GM18507 (cell line): ENCODE measurements at regions not wholly inside any gene's neighbourhood (a gene's known extent, or its start where the extent isn't known, plus 50 kb on each side); places are given as distances from the start of the nearest gene placed in this dataset.
"Not testable (repeated sequence)": the region's sequence is repeated elsewhere in the genome, so short reads cannot be mapped to it uniquely, and the experiment has no call there.

Experiments used
- DNase-seq: peaks from one replicate; pipeline ENCODE4 v3.0.0; 2011; ENCODE audit warnings: low read depth; ENCODE audit not compliant: insufficient read length; ENCODE audit errors: extremely low spot score
- FAIRE-seq: peaks from 2 replicates; lab custom pipeline; 2011; peaks lifted over from hg19 to GRCh38; lab: Jason Lieb, UNC

- not testable (repeated sequence) for FAIRE-seq, DNase-seq
These were observed 155.2 kb upstream of the AFDN start for GRCh38 chr6:167671379-167671976.

GRCh38 chr6:167671977-167672687 lies 154.6 kb upstream of the AFDN start:
- no peak for DNase-seq
- no peak for FAIRE-seq

GRCh38 chr6:167672738-167673137 lies 154.0 kb upstream of the AFDN start:
- FAIRE-seq: no peak
- DNase-seq: no peak

GRCh38 chr6:167673946-167674345 lies 152.8 kb upstream of the AFDN start:
- FAIRE-seq: no peak
- no peak for DNase-seq

- no peak for FAIRE-seq
- DNase-seq: no peak
These were observed 152.2 kb upstream of the AFDN start for GRCh38 chr6:167674486-167674885.

- no peak for FAIRE-seq
- DNase-seq: no peak
These were observed 150.6 kb upstream of the AFDN start for GRCh38 chr6:167676000-167676665.

- FAIRE-seq (no peak), DNase-seq (no peak)
These were observed 149.9 kb upstream of the AFDN start for GRCh38 chr6:167676666-167677421.

- FAIRE-seq (no peak), DNase-seq (no peak)
These were observed 149.3 kb upstream of the AFDN start for GRCh38 chr6:167677422-167677789.

GRCh38 chr6:167678102-167679101 lies 148.3 kb upstream of the AFDN start:
- FAIRE-seq (no peak), DNase-seq (no peak)

GRCh38 chr6:167679122-167679736 lies 147.5 kb upstream of the AFDN start:
- no peak for FAIRE-seq
- no peak for DNase-seq

- no peak for DNase-seq
- FAIRE-seq: no peak
These were observed 146.7 kb upstream of the AFDN start for GRCh38 chr6:167679790-167680604.

- no peak for FAIRE-seq
These were observed 146.0 kb upstream of the AFDN start for GRCh38 chr6:167680605-167681149.

GRCh38 chr6:167682125-167682524 lies 144.6 kb upstream of the AFDN start:
- no peak for FAIRE-seq
- DNase-seq: no peak

More at GRCh38 chr6:167680605-167681149, 146.0 kb upstream of the AFDN start:
- DNase-seq: no peak

- FAIRE-seq: no peak
These were observed 144.1 kb upstream of the AFDN start for GRCh38 chr6:167682546-167683027.

GRCh38 chr6:167683028-167683862 lies 143.5 kb upstream of the AFDN start:
- DNase-seq (no peak), FAIRE-seq (no peak)

More at GRCh38 chr6:167682546-167683027, 144.1 kb upstream of the AFDN start:
- DNase-seq: no peak

- FAIRE-seq: no peak
- no peak for DNase-seq
These were observed 142.2 kb upstream of the AFDN start for GRCh38 chr6:167684276-167685104.
